HG03439 (cell line): ENCODE measurements at regions not wholly inside any gene's neighbourhood (a gene's known extent, or its start where the extent isn't known, plus 50 kb on each side); places are given as distances from the start of the nearest gene placed in this dataset.
"Not testable (repeated sequence)": the region's sequence is repeated elsewhere in the genome, so short reads cannot be mapped to it uniquely, and the experiment has no call there.

Source experiments
- ATAC-seq: cut with Tn5 transposase; IDR thresholded peaks from one replicate; pipeline ENCODE4 v1.9.1; 2021; ENCODE audit warnings: mild to moderate bottlenecking, moderate library complexity; ENCODE audit not compliant: unreplicated experiment

- ATAC-seq = no peak
Observed at GRCh38 chr22:47355776-47356510, 593.5 kb downstream of the TBC1D22A start.

DNA sequence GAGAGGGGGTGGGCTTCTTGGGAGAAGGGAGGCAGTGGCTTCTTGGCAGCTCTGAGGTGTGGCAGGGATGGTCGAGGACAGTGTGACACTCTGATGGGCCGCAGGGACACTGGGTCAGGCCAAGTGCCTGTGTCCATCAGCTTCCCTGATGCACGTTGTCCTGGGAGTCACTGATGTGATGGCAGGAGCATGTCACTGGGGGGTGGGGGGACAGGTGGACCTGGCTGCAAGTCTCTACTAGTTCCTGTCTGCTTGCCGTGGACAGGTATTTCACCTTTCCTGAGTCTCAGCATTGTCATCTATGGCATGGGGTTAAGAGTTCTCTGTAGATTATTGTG is 592.9 kb downstream of the TBC1D22A start:
- ATAC-seq = no peak

DNA sequence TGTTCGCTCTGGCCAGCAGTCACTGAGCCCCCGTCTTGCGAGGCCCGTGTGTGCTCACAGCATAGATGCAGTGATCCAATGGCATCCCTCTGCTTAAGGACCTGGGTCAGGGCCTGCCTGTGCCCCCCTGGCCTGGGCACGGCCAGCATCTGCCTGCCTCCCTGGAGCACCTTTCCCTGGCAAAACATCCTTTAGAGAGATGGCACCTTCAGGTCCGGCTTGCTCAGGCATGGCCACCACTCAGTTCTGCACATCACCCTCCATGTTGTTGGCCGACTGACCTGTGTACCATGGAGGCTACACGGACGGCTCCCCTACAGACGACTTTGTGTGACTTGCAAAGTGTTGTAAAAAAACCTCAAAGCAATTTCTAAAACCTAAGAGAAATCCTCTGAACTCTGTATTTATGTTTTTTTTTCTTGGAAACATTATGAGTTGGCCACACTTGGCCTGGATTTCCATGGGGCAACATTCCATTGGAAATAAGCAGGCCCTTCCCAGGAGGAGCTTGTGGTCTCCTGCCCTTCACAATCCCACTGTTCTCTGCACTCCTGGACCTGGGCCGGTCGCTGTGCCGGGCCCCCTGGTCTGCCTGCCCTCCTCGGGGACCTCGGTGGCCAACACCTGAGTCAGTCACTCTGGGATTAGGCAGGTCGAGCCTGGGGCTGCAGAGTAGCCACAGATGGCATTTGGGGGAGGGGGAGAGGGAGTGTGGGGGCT is 592.4 kb downstream of the TBC1D22A start:
- ATAC-seq = no peak

DNA sequence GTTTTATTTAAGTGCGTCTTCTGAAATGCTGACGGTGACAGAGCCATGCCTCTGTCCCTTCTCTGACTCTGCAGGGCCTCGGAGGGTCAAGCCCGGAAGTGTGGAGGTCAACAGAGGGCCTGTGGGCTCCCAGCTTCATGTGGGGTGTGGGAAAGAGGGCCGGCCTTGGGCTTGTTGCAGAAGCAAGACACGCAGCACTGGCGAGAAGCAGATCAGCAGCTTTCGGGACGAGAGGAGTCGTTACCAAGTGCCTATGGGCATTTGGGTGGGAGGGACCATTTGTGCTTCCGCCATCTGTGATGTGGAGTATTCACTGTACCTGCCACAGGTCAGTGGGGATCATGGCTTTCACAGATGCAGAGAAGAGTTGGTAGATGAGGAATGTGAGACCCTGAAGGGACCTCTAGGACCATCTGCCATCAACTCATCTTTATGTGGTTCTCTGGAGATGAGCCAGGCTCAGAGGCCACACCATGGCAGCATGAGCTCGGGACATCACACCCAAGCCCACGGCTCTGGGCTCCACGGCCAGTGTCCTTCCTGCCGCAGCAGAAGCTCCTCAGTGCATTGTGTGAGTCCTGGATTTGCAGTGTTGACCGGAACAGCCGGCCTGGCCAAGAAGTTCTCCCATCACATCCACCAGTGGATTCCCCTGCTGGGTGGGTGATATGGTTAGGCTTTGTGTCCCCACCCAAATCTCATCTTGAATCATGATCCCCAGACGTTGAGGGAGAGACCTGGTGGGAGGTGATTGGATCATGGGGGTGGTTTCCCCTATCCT is 590.7 kb downstream of the TBC1D22A start:
- no peak for ATAC-seq

DNA sequence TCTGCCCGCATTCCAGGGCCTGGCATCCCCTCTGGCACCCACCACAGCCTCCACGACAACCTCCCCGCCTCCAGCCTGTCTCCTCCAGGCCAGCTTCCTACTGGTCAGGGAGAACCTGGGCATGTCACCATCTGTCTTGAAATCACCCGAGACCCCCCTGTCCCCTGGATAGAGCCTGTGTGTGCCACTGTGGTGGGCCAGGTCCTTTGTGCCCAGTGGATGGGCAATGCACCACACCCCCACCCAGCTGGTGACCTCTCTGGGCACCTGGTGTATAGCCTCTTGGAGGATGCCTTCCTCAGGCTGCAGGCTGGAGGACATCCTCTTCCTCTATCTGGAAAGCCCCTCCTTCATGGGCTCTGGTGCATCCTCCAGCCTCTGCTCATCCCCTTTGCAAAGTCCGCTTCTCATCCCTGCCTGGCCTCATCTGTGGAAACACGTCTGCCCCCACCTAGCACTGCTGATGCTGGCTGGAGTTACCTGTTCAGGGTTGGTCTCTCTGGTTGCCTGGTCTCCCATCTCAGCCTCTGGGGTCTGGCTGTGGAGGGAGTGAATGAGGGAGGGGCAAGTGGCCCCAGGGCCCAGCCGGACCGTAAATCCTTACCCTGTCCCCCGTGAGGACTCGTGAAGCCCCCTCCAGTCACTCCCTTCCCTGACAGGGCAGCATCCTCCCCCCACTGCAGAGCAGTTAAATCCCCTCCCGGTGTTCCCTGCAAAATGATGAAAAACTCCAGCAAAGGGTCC is 589.6 kb downstream of the TBC1D22A start:
- ATAC-seq = no peak

DNA sequence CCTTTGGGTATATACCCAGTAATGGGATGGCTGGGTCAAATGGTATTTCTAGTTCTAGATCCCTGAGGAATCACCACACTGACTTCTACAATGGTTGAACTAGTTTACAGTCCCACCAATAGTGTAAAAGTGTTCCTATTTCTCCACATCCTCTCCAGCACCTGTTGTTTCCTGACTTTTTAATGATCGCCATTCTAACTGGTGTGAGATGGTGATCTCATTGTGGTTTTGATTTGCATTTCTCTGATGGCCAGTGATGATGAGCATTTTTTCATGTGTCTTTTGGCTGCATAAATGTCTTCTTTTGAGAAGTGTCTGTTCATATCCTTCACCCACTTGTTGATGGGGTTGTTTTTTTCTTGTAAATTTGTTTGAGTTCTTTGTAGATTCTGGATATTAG is 583.8 kb downstream of the TBC1D22A start:
- not testable (repeated sequence) for ATAC-seq

DNA sequence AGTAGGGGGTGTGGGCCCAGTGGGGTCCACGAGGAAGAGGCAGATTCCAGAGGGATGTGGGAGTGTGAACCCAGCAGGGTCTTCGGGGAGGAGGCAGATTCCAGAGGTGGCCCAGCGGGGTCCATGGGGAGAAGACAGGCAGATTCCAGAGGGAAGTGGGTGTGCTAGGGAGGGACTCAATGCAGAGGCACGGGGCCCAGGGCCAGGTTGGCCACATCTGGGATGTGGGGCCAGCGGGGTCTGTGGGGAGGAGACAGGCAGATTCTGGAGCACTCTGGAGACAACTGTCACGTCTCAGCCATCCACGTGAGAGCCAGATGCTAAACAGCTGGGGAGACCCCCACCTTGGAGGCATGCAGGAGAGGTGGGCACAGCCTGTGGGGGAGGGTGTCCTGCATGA is 582.6 kb downstream of the TBC1D22A start:
- ATAC-seq = no peak

GRCh38 chr22:47344414-47344813 is 582.0 kb downstream of the TBC1D22A start:
- ATAC-seq = no peak

DNA sequence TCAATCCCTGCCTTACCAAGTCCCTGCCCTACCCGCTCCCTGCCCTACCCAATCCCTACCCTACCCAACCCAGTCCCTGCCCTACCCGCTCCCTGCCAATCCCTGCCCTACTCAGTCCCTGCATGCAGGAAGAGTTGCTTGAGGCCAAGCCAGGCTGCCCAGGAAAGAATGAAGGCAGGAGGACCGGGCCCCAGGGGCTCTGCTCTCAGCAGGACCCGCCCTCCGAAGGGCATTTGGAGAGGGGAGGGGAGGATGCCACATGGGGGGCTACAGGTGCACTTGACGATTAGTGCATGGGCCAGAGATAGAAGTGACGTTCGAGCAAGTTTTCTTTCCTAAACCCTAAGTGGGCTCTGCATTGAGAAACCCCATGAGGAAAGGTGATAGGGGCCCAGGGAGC is 581.2 kb downstream of the TBC1D22A start:
- ATAC-seq = no peak

GRCh38 chr22:47342446-47342845 is 580.0 kb downstream of the TBC1D22A start:
- ATAC-seq = no peak

- ATAC-seq = no peak
Observed at GRCh38 chr22:47341464-47341863, 579.0 kb downstream of the TBC1D22A start.

GRCh38 chr22:47340851-47341436 is 578.5 kb downstream of the TBC1D22A start:
- no peak for ATAC-seq

DNA sequence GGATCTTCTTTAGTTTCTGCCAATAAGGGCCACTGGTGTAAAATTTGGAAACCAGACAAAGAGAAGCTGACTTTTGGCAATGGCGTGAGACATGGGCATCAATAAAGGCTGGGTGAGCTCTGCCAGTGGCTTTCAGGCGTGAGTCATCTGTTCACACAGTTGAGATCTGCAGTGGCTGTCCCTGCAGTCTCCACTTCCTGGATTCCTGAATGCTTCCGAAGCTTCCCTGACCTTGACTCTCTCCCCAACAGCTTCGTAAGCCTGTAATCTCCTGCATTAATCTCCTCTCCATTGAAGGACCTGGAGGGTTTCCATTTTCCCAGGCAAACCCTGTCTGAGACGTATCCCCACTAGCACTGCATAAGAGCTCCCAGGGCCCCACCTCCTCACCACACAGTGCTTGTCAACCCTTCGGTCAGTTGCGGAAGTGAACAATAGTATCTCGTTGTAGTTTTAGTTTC is 574.7 kb downstream of the TBC1D22A start:
- no peak for ATAC-seq

GRCh38 chr22:47335958-47336357 is 573.5 kb downstream of the TBC1D22A start:
- no peak for ATAC-seq

DNA sequence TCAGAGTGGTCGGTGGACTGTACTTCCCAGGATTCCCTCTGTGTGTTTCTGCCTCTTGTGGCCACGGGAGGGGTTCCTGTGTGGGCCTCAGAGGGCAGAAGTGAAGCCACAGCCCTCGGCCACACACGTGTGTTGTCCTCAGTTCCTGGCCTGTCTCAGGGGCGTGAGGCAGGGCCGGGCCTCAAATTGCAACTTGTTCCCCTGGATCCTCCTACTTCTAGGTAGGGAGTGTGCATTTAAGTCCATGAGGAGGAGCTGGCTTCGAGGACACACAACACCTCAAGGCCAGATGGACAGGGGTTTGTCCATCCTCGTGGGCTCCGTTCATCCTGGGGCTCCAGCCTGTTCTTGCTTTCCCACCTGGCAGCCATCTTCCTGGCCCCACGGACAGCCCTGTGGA is 573.0 kb downstream of the TBC1D22A start:
- no peak for ATAC-seq

DNA sequence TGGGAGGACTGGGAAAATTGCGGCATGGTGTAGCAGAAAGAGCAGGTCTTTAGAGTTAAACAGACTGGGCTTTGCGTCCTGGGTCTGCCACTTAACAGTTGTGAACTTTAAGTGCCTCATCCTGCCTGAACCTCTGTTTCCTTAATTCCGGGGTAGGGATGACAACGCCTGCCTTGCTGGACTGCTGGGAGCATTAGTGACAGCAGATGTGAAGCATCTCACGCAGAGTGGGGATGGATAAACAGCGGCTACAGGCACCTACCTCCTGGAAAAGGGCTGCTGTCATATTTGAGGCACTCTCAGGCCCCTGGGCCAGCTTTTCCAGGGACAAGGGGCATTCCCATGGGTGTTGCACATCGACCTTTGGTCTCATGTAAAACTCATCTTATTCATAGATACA is 572.2 kb downstream of the TBC1D22A start:
- ATAC-seq = no peak

DNA sequence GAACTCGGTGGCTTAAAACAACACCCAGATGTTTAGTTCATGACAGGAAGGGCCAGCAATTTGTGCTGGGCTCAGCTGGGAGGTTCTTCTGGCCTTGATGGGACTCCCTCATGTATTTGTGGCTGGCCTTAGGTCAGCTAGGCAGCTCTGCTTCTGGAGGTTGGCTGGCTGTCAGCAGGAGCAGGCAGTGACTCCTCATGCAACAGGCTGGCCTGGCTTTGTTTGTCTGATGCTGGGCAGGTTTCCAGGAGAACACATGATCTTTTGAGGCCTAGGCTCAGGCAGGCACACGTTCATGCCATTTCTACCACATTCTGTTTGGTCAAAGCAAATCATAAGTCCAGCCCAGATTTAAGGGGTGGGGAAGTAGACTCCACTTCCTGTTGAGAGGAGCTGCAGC is 571.2 kb downstream of the TBC1D22A start:
- ATAC-seq = no peak

GRCh38 chr22:47332246-47332980 is 570.0 kb downstream of the TBC1D22A start:
- ATAC-seq = no peak

- ATAC-seq = no peak
Observed at GRCh38 chr22:47331750-47332149, 569.3 kb downstream of the TBC1D22A start.
